ENCODE measurements at regions not wholly inside any gene's neighbourhood (a gene's known extent, or its start where the extent isn't known, plus 50 kb on each side); places are given as distances from the start of the nearest gene placed in this dataset.

GRCh38 chr3:72407766-72408165 lies 440.5 kb downstream of the SHQ1 start:
- no peak for DNase-seq (ENCODE audit: low read depth)
- TF ChIP-seq, protein P1, sequence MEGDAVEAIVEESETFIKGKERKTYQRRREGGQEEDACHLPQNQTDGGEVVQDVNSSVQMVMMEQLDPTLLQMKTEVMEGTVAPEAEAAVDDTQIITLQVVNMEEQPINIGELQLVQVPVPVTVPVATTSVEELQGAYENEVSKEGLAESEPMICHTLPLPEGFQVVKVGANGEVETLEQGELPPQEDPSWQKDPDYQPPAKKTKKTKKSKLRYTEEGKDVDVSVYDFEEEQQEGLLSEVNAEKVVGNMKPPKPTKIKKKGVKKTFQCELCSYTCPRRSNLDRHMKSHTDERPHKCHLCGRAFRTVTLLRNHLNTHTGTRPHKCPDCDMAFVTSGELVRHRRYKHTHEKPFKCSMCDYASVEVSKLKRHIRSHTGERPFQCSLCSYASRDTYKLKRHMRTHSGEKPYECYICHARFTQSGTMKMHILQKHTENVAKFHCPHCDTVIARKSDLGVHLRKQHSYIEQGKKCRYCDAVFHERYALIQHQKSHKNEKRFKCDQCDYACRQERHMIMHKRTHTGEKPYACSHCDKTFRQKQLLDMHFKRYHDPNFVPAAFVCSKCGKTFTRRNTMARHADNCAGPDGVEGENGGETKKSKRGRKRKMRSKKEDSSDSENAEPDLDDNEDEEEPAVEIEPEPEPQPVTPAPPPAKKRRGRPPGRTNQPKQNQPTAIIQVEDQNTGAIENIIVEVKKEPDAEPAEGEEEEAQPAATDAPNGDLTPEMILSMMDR (IDR thresholded peaks at IDR 0.05; ENCODE audit: low read length, missing control alignments), result no peak
- no peak overlapping the region for H3K4me3 ChIP-seq (replicated peaks; ENCODE audit: low read depth, low read length)

DNA sequence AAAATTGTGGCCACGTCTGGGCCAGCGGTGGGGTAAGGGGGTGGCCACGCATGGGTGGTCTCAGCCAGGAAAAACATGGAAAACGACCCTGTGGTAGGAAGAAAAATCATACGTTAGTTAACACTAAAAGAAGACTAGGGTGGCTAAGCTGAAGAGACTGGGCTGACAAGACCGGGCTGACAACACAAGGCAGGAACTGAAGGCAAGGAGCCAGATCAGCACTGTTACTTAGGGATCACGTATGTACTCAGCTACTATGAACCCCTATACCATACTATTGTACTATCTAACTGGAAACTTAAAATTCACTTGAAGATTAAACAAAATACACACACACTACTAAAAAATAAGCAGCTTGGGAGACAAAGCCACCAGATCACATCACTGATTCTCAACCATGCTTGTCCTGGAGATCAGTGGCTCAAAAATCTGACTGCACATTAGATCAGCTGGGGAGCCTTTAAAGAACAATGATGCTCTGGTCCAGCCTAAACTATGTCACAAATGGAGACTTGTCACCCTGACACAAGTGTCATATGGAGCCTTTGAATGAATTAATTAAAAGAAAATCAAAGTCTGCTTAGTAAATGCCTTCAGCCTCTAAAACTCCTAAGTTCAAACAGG lies 442.2 kb downstream of the SHQ1 start:
- TF ChIP-seq, protein P1 (IDR thresholded peaks at IDR 0.05; ENCODE audit: low read length, missing control alignments), result no peak
- no peak for DNase-seq (ENCODE audit: low read depth)
- no peak overlapping the region for H3K4me3 ChIP-seq (replicated peaks; ENCODE audit: low read depth, low read length)

DNA sequence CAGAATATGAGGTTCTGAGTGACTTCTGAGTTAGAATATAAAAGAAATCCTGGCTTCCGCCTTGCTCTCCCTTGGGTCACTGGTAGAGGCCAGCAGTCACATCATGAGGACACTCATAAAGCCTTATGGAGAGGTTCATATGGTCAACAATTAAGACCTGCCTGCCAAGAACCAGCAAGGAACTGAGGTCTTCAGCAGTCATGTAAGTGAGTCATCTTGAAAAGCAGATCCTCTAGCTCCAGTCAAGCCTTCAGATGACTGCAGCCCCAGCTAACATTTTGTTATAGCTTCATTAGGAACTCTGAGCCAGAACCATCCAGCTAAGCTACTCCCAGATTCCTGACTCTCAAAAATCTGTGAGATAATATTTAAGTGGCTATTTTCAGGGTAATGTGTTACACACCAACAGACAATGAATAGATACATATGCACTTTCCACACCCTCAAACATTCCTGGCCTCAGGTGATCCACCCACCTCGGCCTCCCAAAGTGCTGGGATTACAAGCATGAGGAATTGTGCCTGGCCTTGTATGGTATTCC lies 447.2 kb downstream of the SHQ1 start:
- TF ChIP-seq, protein P1 (IDR thresholded peaks at IDR 0.05; ENCODE audit: low read length, missing control alignments), result no peak
- no peak overlapping the region for H3K4me3 ChIP-seq (replicated peaks; ENCODE audit: low read depth, low read length)
- no peak for DNase-seq (ENCODE audit: low read depth)

DNA sequence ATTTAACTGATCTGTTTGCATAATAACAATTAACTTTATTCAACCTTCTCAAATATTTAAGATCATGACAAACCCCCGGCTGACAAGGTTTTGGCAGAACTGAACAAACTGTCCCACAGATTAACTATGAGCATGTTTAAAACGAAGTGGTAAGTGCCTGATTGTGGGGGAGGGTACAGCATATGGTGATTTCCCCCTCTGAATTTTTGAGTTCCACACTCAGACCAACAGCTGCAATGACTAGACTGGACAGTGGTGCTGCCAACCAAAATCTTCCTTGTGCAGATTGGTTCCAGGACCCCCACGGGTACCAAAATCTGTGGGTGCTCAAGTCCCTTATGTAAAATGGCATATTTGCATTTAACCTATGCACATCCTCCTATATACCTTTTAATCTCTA lies 449.5 kb downstream of the SHQ1 start:
- DNase-seq (ENCODE audit: low read depth), result no peak
- no peak overlapping the region for H3K4me3 ChIP-seq (replicated peaks; ENCODE audit: low read depth, low read length)
- TF ChIP-seq, protein P1 (IDR thresholded peaks at IDR 0.05; ENCODE audit: low read length, missing control alignments), result no peak

- TF ChIP-seq, protein P1 (IDR thresholded peaks at IDR 0.05; ENCODE audit: low read length, missing control alignments), result no peak
- H3K4me3 ChIP-seq (replicated peaks; ENCODE audit: low read depth, low read length), result no peak overlapping the region
- DNase-seq (ENCODE audit: low read depth), result no peak
Measured at GRCh38 chr3:72397586-72397985, 450.7 kb downstream of the SHQ1 start.

DNA sequence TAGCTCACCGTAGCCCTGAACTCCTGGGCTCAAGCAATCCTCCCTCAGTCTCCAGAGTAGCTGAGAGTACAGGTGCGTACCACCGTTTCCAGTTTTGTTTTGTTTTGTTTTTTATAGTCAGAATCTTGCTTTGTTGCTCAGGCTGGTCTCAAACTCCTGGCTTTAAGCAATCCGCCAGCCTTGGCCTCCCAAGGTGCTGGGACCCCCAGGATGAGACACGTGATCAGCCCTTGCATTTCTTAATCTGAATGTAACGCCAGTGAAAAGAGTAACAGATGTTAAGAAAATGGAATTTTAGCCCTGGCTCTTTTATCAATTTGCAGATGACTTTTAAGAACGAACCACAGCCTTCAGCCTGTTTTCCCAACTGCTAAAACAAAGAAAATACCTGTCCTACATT lies 451.3 kb downstream of the SHQ1 start:
- TF ChIP-seq, protein P1 (IDR thresholded peaks at IDR 0.05; ENCODE audit: low read length, missing control alignments), result no peak
- no peak overlapping the region for H3K4me3 ChIP-seq (replicated peaks; ENCODE audit: low read depth, low read length)
- no peak for DNase-seq (ENCODE audit: low read depth)

DNA sequence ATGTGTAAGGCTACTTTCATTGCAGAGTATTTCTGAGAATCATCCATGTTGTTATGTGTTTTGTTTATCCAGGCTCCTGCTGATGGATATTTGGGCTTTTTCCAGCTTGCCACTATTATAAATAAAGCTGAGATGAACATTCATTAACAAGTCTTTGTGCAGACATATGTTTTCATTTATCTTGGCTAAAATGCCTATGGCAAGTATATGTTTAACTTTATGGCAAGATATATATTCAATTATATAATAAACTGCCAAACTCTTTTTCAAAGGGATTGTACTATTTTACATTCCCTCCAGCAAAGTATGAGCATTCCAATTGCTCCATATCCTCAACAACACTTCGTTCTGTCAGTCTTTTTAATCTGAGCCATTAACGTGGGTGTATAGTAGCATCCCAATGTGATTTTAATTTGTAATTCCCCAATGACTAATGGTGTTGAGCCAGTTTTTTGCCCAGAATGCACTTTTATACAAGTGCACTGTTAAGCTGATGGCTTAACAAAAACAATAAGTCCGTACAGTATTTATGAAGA lies 452.4 kb downstream of the SHQ1 start:
- no peak overlapping the region for H3K4me3 ChIP-seq (replicated peaks; ENCODE audit: low read depth, low read length)
- DNase-seq (ENCODE audit: low read depth), result no peak
- TF ChIP-seq, protein P1 (IDR thresholded peaks at IDR 0.05; ENCODE audit: low read length, missing control alignments), result no peak

Data from fibroblast of pulmonary artery (primary cell).